HG03575 (cell line): ENCODE measurements at regions not wholly inside any gene's neighbourhood (a gene's known extent, or its start where the extent isn't known, plus 50 kb on each side); places are given as distances from the start of the nearest gene placed in this dataset.
"Not testable (repeated sequence)": the region's sequence is repeated elsewhere in the genome, so short reads cannot be mapped to it uniquely, and the experiment has no call there.

Experiments used
- ATAC-seq: cut with Tn5 transposase; IDR thresholded peaks from one replicate; pipeline ENCODE4 v1.9.1; 2021; ENCODE audit not compliant: unreplicated experiment, insufficient number of reproducible peaks, low FRiP score; ENCODE audit errors: extremely low read depth

GRCh38 chr14:106727962-106728361 lies 1201.6 kb downstream of the TMEM121 start:
- ATAC-seq: not testable (repeated sequence)

- ATAC-seq: no peak
These were observed 1202.2 kb downstream of the TMEM121 start for GRCh38 chr14:106728611-106729010.

DNA sequence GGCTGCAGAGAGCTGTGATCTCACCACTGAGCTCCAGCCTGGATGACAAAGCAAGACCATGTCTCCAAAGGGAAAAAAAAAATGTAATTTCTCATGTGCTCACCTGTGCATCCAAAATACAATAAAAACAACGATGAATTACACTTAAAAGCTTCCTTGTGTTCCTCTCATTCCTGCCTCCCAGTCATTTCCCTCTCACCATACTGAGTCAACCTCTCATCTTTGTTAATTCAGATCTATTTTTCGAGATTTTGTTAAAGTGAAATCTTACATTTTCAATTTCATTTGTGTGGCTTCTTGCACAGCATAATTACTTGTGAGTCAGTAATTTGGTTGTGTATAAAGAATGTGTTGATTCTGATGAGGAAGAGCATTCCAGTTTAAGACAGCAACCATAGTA lies 1203.2 kb downstream of the TMEM121 start:
- ATAC-seq: no peak

GRCh38 chr14:106733771-106734170 lies 1207.4 kb downstream of the TMEM121 start:
- ATAC-seq: no peak

- ATAC-seq: no peak
These were observed 1210.6 kb downstream of the TMEM121 start for GRCh38 chr14:106737021-106737420.

GRCh38 chr14:106738075-106738474 lies 1211.7 kb downstream of the TMEM121 start:
- ATAC-seq: no peak

GRCh38 chr14:106738598-106739258 lies 1212.3 kb downstream of the TMEM121 start:
- ATAC-seq: not testable (repeated sequence)

DNA sequence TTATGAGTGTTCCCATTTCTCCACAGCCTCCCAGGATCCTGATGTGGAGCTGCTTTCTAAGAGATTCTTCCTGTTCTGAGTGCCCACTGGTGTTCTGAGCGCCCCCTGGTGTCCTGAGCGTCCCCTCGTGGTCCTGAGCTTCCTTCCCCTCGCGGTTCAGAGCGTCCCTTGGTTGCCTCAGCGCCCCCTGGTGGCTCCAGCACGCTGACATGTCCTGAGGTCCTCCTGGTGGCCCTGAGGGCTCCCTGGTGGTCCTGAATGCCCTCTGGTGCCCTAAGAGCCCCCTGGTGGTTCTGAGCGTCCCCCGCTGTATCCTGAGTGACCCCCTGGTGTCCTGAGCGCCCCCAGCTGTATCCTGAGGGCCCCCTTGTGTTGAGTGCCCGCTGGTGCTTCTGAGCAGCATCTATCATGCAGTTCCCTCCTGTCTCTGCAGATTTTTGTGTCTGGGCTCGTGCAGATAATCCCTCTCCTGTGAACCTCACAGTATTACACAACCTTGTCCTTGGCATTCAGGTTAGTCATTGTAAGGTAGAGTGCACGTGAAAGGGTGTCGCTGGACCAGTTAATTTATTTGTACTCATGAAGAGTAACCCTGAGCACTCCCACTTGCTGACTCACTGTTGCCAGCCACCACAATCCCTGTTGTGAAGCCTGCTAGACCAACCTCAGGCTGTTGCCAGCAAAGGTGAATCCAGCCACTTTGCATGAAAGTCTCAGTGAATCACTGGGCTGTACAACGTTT lies 1214.9 kb downstream of the TMEM121 start:
- not testable (repeated sequence) for ATAC-seq

DNA sequence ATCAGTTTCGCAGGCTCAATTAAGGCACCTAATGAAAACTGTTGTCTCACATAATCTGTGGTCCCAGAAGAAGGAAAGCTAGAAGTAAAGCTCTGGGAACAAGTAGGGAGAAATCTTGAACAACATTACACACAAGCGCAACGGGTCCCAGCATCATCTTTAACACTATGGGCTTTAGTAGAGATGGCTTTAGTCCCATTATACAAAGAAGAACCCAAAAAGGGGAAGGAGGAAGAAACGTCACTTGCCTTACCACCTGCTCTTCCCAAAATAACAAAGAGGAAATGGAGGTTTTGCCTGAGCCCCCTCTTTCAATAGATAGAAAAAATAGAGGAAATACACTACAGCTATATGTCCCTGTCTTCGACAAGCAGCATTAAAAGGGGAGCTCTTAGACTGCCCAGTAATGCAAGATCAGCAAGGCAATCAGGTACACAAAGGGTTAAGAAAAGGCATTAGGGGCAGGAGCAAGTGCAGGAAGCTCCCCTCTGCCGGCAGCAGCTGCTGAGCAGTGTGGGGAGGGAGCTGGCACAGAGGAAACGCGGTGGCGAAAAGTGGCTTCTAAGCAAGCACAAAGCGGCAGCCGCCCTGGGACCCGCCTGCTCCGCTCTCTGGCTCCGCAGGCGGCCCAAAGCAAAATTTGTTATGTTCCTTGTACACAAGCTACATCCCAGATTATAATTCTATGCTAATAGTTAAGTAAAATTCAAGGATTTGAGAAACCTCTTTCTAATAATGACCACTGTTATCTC lies 1218.8 kb downstream of the TMEM121 start:
- ATAC-seq: not testable (repeated sequence)

GRCh38 chr14:106750089-106750488 lies 1223.7 kb downstream of the TMEM121 start:
- not testable (repeated sequence) for ATAC-seq

DNA sequence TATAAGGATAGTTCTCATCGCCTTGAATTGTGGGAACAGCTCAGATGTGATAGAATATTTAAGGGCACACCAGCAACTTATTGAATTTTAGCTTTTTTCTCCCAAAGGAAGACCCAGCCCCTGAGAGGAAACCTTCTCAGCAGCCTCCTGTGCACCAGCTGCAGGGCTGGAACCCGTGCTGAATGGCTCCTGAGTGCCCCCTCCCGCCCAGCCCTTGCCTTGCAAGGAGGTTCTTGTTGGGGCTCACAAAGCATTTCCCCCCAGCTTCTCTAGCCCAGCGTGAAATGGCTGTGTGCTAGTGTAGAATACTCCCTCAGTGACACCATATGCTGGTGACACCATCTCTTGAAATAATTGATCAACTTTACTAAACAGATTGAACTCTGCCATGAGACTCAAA lies 1227.4 kb downstream of the TMEM121 start:
- not testable (repeated sequence) for ATAC-seq

- ATAC-seq: not testable (repeated sequence)
These were observed 1231.1 kb downstream of the TMEM121 start for GRCh38 chr14:106757444-106757843.

DNA sequence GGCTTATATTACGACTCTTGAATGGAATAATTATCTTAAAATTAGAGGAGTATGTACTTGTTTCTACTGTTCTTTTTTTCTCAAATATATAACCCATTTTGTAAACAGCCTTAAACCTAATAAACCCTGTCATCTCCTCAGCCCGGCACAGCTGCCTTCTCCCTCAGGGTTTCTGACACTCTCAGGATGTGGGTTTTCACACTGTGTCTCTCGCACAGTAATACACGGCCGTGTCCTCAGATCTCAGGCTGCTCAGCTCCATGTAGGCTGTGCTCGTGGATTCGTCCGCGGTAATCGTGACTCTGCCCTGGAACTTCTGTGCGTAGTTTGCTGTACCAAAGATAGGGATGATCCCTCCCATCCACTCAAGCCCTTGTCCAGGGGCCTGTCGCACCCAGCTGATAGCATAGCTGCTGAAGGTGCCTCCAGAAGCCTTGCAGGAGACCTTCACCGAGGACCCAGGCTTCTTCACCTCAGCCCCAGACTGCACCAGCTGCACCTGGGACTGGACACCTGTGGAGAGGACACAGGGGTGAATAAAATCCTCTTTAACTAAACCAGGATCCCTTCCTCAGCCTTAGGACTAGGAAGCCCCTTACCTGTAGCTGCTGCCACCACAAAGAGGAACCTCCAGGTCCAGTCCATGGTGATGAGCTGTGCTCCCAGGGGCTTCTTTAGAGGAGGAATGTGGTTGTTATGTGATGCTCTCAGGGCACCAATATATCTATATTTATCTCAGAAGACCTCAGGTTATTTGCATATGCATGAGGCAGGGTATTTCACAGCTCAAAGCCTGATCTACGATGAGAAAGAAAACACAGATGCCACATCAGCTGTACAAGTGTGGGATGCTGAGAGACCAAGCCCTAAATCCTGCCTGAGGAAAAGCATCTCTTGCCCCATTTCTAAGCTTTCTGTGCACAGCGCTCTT lies 1235.8 kb downstream of the TMEM121 start:
- not testable (repeated sequence) for ATAC-seq

- ATAC-seq: not testable (repeated sequence)
These were observed 1238.6 kb downstream of the TMEM121 start for GRCh38 chr14:106764968-106765369.

DNA sequence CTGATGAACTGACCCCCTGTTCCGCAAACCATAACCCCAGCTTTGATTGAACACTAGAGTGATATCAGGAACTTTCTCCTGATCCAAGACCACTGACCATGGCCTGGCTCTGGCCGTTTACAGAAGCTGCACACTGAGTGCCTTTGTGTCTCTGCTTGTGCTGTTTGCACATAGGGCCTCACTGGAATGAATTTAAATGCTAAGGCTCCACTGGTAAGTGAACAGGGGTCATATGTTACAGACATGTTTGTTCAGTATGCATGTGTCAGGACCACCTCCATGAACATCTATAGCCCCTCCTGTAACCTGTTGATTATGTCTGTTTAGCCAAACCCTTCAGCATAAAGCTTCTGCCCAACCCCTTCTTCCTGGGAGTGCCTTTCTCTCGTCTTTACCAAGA lies 1239.8 kb downstream of the TMEM121 start:
- ATAC-seq: no peak

DNA sequence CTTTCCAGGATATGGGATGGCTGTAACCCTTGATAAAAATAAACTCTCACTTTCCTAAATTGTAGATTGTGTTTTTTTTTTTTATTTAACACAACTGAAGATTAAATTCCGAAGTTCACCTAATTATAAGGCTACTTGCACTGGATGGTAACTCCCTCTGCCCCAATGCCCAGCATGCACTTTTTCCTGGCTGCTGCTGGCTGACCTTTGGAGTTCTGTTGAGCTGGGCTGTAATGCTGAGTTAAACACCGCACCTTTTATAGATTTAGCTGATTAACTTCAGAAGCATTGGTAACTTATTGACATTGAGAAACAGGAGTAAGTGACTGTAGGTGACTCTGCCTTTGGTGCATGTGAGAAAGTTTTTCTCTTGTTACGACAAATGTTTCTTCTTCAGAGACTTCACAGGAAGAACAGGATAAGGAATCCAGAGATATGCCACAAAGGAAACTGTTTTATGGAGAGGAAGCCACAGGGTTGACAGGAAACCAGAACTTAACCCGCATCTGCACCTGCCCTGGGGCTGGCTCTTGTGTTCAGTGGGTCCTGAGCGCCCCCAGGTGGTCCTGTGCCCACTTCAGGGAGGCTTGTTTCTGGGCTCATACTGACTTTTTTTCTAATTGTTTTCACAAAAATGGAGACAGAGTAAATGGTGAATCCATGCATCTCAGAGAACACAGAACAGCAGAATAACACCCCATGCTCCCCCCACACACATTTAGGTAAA lies 1240.3 kb downstream of the TMEM121 start:
- ATAC-seq: not testable (repeated sequence)

DNA sequence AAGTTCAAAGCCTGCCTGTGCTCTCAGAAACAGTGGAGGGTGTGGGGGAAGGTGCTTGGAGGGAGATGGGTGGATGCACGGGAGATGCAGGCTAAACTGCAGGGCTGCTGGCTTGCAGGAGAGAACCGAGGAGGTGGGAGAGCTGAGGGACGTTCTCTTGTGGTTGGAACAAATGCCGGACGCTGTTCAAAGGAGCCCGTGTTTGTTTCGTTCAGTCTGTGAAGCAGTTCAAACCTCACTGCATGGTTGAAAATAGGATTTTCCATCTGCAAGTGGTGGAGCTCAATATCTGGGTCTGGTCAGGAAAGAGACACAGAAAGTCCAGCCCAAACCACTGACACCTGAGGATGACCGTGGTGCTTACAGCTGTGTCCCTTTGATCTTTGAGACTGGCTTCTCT lies 1241.8 kb downstream of the TMEM121 start:
- ATAC-seq: not testable (repeated sequence)
